PFSK-1 (cell line): ENCODE measurements at regions not wholly inside any gene's neighbourhood (a gene's known extent, or its start where the extent isn't known, plus 50 kb on each side); places are given as distances from the start of the nearest gene placed in this dataset.

Experiments
- FOXP2 ChIP-seq: optimal IDR thresholded peaks from 2 replicates; pipeline ENCODE3; 2011; ENCODE audit warnings: borderline replicate concordance, control low read depth, inconsistent platforms; ENCODE audit not compliant: insufficient read depth; ENCODE audit errors: extremely low read length, extremely low read depth
- POLR2AphosphoS5 ChIP-seq: IDR thresholded peaks from 2 replicates; pipeline ENCODE4 v1.6.1; 2012; ENCODE audit warnings: low read depth, mild to moderate bottlenecking, control low read depth, low read length, moderate library complexity
- REST ChIP-seq, 2 experiments: IDR thresholded peaks; 2 replicates each; pipeline versions ENCODE4 v1.6.1 to v1.8.0; 2011 to 2012; ENCODE audit warnings: low read depth in 2 of 2, low read length in 2 of 2, control low read depth in 1 of 2, inconsistent platforms in 1 of 2, mild to moderate bottlenecking in 1 of 2, moderate library complexity in 1 of 2; ENCODE audit not compliant: insufficient read depth in 1 of 2

- TF ChIP-seq POLR2AphosphoS5 (no peak), REST (IDR thresholded peaks at IDR 0.05; ENCODE audit: insufficient read depth in 1 of 2, low read depth in 2 of 2, low read length in 2 of 2) (no peak), FOXP2 (no peak)
Measured at GRCh38 chr10:109744020-109744419, 179.3 kb downstream of the XPNPEP1 start.
